Neutrophil (primary cell): ENCODE measurements at regions not wholly inside any gene's neighbourhood (a gene's known extent, or its start where the extent isn't known, plus 50 kb on each side); places are given as distances from the start of the nearest gene placed in this dataset.

ENCODE experiments used
- H3K27ac ChIP-seq: fragments of 200-600 bp; sonication (generic); 2 replicates; pipeline ENCODE4 v1.5.1; 2016; ENCODE audit warnings: mild to moderate bottlenecking, moderate library complexity
- H3K27me3 ChIP-seq: fragments of 200-600 bp; sonication (generic); 2 replicates; pipeline ENCODE4 v1.6.0; 2016; ENCODE audit warnings: mild to moderate bottlenecking
- H3K36me3 ChIP-seq: fragments of 200-600 bp; sonication (generic); 2 replicates; pipeline ENCODE4 v1.5.1; 2017
- H3K4me1 ChIP-seq, 2 experiments: fragments of 200-600 bp in 1 of 2; sonication (generic) in 1 of 2; 1 replicate in 1 of 2; 2 replicates in 1 of 2; pipeline versions ENCODE4 v1.5.1 to v1.6.1; 2013 to 2016; ENCODE audit warnings: low read depth in 1 of 2, low read length in 1 of 2, mild to moderate bottlenecking in 1 of 2, moderate library complexity in 1 of 2; ENCODE audit not compliant: control insufficient read depth in 1 of 2, insufficient read depth in 1 of 2
- H3K4me3 ChIP-seq, 2 experiments: fragments of 200-600 bp in 1 of 2; sonication (generic) in 1 of 2; 1 replicate in 1 of 2; 2 replicates in 1 of 2; pipeline ENCODE4 v1.5.1; 2013 to 2016; ENCODE audit warnings: low read depth in 1 of 2, low read length in 1 of 2, mild to moderate bottlenecking in 1 of 2, moderate library complexity in 1 of 2
- H3K9me3 ChIP-seq: fragments of 200-600 bp; sonication (generic); 2 replicates; pipeline ENCODE4 v1.5.1; 2016
- CTCF ChIP-seq: fragments of 200-600 bp; sonication (generic); IDR thresholded peaks from 2 replicates; pipeline ENCODE4 v1.5.1; 2016; ENCODE audit warnings: antibody characterized with exemption

- no peaks in the 10 kb centered on the region for H3K4me1 ChIP-seq
- no peaks in the 10 kb centered on the region for H3K27me3 ChIP-seq
- H3K27ac ChIP-seq: no peak overlapping the region
- no peaks in the 10 kb centered on the region for H3K36me3 ChIP-seq
- TF ChIP-seq CTCF: no peak
- no peak overlapping the region for H3K4me3 ChIP-seq
- no peaks in the 10 kb centered on the region for H3K9me3 ChIP-seq
These were observed 839.0 kb downstream of the LRRIQ3 start for GRCh38 chr1:73359001-73359400.

DNA sequence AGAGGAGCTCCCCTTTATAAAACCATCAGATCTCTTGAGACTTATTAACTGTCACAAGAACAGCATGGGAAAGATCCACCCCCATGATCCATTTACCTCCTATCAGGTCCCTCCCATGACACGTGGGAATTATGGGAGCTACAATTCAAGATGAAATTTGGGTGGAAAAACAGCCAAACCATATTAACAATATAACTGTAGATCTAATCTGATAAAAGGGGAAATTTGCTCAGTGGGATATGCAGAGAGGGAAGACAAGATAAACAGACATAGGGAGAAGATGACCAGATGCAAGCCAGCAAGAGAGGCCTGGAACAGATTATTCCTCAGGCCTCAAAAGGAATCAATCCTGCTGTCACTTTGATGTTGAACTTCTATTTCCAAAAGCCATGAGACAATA, 841.5 kb downstream of the LRRIQ3 start:
- H3K36me3 ChIP-seq: no peaks in the 10 kb centered on the region
- no peak overlapping the region for H3K4me3 ChIP-seq
- no peaks in the 10 kb centered on the region for H3K4me1 ChIP-seq
- no peak overlapping the region for H3K27ac ChIP-seq
- no peak for TF ChIP-seq CTCF
- peaks cover 3% of the 10 kb centered on the region for H3K9me3 ChIP-seq
- H3K27me3 ChIP-seq: no peaks in the 10 kb centered on the region

- H3K27ac ChIP-seq: no peak overlapping the region
- no peak for TF ChIP-seq CTCF
- H3K9me3 ChIP-seq: no peaks in the 10 kb centered on the region
These were observed 854.0 kb downstream of the LRRIQ3 start for GRCh38 chr1:73343947-73344346.

DNA sequence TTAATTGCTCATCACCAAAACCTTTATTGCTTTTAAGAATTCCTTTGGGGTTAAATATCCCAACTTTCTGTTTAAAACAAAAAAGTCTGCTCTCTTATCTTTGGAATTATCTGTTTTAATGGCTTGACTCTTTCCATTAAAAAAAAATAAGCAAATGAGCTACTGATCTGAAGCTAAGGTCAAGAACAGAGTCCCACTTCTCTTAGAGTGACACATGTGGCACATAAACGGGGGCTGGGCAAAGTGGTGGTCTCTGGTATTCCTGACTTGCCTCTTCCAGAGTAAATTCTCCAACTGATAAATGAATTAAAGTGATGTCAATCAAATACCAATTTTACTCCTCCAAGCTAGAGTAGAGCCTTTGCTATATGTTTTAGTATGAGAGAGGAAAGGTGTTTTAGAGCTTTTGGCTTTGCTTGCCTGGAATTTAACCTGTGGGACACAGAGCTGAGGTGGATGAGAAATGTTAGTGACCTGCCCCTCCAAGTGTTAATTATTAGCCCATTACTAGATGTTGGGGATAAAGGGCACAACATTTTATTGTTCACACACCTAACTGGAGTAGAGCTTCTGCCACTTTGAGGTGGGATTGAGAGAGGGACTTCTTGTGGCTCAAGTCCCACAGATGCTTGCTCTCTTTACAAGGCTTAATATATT, 864.0 kb downstream of the LRRIQ3 start:
- Histone ChIP-seq H3K4me3 (no peak overlapping the region), H3K27me3 (no peaks in the 10 kb centered on the region), H3K4me1 (no peaks in the 10 kb centered on the region), H3K27ac (no peak overlapping the region), H3K36me3 (no peaks in the 10 kb centered on the region), H3K9me3 (no peaks in the 10 kb centered on the region)
- TF ChIP-seq CTCF: no peak

More at GRCh38 chr1:73343947-73344346, 854.0 kb downstream of the LRRIQ3 start:
- H3K36me3 ChIP-seq: no peaks in the 10 kb centered on the region
- H3K4me1 ChIP-seq: no peaks in the 10 kb centered on the region
- no peaks in the 10 kb centered on the region for H3K27me3 ChIP-seq
- H3K4me3 ChIP-seq: no peak overlapping the region

DNA sequence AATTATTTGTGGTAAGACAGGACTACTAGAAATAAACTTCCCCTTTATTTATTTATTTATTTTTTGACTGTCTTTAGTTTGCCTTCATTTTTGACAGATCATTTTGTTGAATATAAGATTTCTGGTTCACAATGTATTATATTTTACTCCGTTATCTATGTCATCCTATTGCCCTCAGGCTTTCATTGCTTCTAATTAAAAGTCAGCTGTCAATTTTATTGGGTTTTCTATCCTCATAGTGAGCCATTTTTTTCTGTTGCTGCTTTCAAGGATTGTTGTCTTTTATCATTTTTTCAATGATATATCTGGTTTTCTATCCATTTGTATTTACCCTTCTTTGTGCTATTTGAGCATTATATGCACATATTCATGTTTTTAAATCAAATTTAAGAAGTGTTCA, 866.2 kb downstream of the LRRIQ3 start:
- H3K27ac ChIP-seq: no peak overlapping the region
- no peaks in the 10 kb centered on the region for H3K4me1 ChIP-seq
- H3K9me3 ChIP-seq: no peaks in the 10 kb centered on the region
- no peaks in the 10 kb centered on the region for H3K36me3 ChIP-seq
- H3K4me3 ChIP-seq: no peak overlapping the region
- no peaks in the 10 kb centered on the region for H3K27me3 ChIP-seq
- no peak for TF ChIP-seq CTCF
